ENCODE measurements at regions not wholly inside any gene's neighbourhood (a gene's known extent, or its start where the extent isn't known, plus 50 kb on each side); places are given as distances from the start of the nearest gene placed in this dataset.

DNA sequence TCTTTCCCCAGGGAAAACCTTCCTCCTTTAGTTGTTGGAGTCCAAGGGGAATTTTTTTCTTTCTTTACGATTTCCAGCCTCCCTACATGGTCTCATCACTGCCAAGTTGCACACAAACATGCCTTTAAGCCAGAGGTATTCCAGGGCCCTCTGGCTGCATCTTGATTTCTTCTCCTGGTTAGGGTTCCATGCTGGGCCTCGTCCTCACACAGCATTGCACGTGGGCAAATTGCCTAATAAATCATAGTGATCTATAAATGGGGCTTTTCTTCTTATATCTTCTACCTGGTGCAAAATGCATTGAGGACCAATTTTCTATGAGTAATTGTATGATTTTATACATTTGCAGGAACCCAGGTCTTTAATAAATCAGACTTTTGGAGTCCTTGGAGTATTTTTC, 284.2 kb downstream of the C7orf25 start (continued):
- TF ChIP-seq, protein P1, sequence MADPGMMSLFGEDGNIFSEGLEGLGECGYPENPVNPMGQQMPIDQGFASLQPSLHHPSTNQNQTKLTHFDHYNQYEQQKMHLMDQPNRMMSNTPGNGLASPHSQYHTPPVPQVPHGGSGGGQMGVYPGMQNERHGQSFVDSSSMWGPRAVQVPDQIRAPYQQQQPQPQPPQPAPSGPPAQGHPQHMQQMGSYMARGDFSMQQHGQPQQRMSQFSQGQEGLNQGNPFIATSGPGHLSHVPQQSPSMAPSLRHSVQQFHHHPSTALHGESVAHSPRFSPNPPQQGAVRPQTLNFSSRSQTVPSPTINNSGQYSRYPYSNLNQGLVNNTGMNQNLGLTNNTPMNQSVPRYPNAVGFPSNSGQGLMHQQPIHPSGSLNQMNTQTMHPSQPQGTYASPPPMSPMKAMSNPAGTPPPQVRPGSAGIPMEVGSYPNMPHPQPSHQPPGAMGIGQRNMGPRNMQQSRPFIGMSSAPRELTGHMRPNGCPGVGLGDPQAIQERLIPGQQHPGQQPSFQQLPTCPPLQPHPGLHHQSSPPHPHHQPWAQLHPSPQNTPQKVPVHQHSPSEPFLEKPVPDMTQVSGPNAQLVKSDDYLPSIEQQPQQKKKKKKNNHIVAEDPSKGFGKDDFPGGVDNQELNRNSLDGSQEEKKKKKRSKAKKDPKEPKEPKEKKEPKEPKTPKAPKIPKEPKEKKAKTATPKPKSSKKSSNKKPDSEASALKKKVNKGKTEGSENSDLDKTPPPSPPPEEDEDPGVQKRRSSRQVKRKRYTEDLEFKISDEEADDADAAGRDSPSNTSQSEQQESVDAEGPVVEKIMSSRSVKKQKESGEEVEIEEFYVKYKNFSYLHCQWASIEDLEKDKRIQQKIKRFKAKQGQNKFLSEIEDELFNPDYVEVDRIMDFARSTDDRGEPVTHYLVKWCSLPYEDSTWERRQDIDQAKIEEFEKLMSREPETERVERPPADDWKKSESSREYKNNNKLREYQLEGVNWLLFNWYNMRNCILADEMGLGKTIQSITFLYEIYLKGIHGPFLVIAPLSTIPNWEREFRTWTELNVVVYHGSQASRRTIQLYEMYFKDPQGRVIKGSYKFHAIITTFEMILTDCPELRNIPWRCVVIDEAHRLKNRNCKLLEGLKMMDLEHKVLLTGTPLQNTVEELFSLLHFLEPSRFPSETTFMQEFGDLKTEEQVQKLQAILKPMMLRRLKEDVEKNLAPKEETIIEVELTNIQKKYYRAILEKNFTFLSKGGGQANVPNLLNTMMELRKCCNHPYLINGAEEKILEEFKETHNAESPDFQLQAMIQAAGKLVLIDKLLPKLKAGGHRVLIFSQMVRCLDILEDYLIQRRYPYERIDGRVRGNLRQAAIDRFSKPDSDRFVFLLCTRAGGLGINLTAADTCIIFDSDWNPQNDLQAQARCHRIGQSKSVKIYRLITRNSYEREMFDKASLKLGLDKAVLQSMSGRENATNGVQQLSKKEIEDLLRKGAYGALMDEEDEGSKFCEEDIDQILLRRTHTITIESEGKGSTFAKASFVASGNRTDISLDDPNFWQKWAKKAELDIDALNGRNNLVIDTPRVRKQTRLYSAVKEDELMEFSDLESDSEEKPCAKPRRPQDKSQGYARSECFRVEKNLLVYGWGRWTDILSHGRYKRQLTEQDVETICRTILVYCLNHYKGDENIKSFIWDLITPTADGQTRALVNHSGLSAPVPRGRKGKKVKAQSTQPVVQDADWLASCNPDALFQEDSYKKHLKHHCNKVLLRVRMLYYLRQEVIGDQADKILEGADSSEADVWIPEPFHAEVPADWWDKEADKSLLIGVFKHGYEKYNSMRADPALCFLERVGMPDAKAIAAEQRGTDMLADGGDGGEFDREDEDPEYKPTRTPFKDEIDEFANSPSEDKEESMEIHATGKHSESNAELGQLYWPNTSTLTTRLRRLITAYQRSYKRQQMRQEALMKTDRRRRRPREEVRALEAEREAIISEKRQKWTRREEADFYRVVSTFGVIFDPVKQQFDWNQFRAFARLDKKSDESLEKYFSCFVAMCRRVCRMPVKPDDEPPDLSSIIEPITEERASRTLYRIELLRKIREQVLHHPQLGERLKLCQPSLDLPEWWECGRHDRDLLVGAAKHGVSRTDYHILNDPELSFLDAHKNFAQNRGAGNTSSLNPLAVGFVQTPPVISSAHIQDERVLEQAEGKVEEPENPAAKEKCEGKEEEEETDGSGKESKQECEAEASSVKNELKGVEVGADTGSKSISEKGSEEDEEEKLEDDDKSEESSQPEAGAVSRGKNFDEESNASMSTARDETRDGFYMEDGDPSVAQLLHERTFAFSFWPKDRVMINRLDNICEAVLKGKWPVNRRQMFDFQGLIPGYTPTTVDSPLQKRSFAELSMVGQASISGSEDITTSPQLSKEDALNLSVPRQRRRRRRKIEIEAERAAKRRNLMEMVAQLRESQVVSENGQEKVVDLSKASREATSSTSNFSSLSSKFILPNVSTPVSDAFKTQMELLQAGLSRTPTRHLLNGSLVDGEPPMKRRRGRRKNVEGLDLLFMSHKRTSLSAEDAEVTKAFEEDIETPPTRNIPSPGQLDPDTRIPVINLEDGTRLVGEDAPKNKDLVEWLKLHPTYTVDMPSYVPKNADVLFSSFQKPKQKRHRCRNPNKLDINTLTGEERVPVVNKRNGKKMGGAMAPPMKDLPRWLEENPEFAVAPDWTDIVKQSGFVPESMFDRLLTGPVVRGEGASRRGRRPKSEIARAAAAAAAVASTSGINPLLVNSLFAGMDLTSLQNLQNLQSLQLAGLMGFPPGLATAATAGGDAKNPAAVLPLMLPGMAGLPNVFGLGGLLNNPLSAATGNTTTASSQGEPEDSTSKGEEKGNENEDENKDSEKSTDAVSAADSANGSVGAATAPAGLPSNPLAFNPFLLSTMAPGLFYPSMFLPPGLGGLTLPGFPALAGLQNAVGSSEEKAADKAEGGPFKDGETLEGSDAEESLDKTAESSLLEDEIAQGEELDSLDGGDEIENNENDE (IDR thresholded peaks at IDR 0.05; ENCODE audit: insufficient replicate concordance, low read length), result no peak
- TF ChIP-seq PHF8 (conservative IDR thresholded peaks at IDR 0.05; ENCODE audit: low read depth, low read length) (no peak), SP1 (IDR thresholded peaks at IDR 0.05; ENCODE audit: low read depth, low read length) (no peak), JUN (IDR thresholded peaks at IDR 0.05; ENCODE audit: low read depth, low read length) (no peak), NRF1 (IDR thresholded peaks at IDR 0.05; ENCODE audit: low read depth, low read length) (no peak), SP2 (IDR thresholded peaks at IDR 0.05; ENCODE audit: low read length) (no peak), HDAC6 (IDR thresholded peaks at IDR 0.05; ENCODE audit: low read depth, low read length) (no peak), CBX8 (IDR thresholded peaks at IDR 0.05; ENCODE audit: borderline replicate concordance, low read depth, low read length) (no peak), BRCA1 (IDR thresholded peaks at IDR 0.05; ENCODE audit: low read depth, low read length) (no peak), SIRT6 (IDR thresholded peaks at IDR 0.05; ENCODE audit: low read length) (no peak), RBBP5 (IDR thresholded peaks at IDR 0.05; ENCODE audit: borderline replicate concordance, low read depth, low read length) (no peak), POU5F1 (IDR thresholded peaks at IDR 0.05; ENCODE audit: low read depth, low read length) (no peak)
- TF ChIP-seq, protein P2, sequence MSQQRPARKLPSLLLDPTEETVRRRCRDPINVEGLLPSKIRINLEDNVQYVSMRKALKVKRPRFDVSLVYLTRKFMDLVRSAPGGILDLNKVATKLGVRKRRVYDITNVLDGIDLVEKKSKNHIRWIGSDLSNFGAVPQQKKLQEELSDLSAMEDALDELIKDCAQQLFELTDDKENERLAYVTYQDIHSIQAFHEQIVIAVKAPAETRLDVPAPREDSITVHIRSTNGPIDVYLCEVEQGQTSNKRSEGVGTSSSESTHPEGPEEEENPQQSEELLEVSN (IDR thresholded peaks at IDR 0.05), result no peak

Data from H1 (cell line).